HCT116 (cell line): ENCODE measurements at regions not wholly inside any gene's neighbourhood (a gene's known extent, or its start where the extent isn't known, plus 50 kb on each side); places are given as distances from the start of the nearest gene placed in this dataset.

ENCODE experiments used
- ATAC-seq: fragments of 200-7000 bp; cut with Tn5 transposase; 2 replicates; pipeline ENCODE4 v1.9.1; 2020; ENCODE audit warnings: mild to moderate bottlenecking, moderate library complexity
- BruUV-seq: library from RNA; stranded (reverse); fragments of 400-500 nt; replicated peaks from 2 replicates; lab custom pipeline; 2021; lab: Mats Ljungman, UMichigan
- CTCF ChIA-PET: fragments of 300-600 bp; sonication (Branson Sonifier 250); formaldehyde crosslinking; loops from one replicate; lab custom pipeline; 2021; ENCODE audit warnings: antibody characterized with exemption; lab: Charles Lee
- POLR2A ChIA-PET: fragments of 300-600, 350-600 bp; sonication (Branson Sonifier 250); formaldehyde crosslinking; loops from one replicate; lab custom pipeline; 2021; ENCODE audit warnings: antibody characterized with exemption; lab: Charles Lee
- RAD21 ChIA-PET, 2 experiments: fragments of 300-600 bp; sonication (Branson Sonifier 250); formaldehyde crosslinking; loops; one replicate each; lab custom pipeline; 2023; ENCODE audit warnings: low total read pairs in 2 of 2; ENCODE audit not compliant: uncharacterized antibody in 2 of 2, unreplicated experiment in 2 of 2, low non-redundant PET in 1 of 2; lab: Charles Lee
- DNase-seq: peaks from one replicate; pipeline ENCODE4 v3.0.0-alpha.2; 2010; ENCODE audit warnings: low read depth, low spot score
- H2AFZ ChIP-seq: fragments of 200-600 bp; shearing (Covaris generic), sonication (generic); 2 replicates; pipeline ENCODE4 v1.6.1; 2017; ENCODE audit warnings: low read depth, mixed run types, mixed read lengths, antibody characterized with exemption, low read length; ENCODE audit not compliant: poor library complexity, severe bottlenecking
- H3K27ac ChIP-seq: 2 replicates; pipeline ENCODE4 v1.5.1; 2012; ENCODE audit warnings: low read depth, low read length
- H3K27me3 ChIP-seq: fragments of 200-600 bp; sonication (generic); 2 replicates; pipeline ENCODE4 v1.6.1; 2016; ENCODE audit warnings: mixed run types, low read length, mixed read lengths; ENCODE audit not compliant: insufficient read depth
- H3K36me3 ChIP-seq, 2 experiments: fragments of 200-500 bp in 1 of 2; fragments of 200-600 bp in 1 of 2; sonication (Bioruptor generic) in 1 of 2; sonication (generic) in 1 of 2; 2 replicates each; pipeline versions ENCODE4 v1.5.1 to v1.6.1; 2014 to 2016; ENCODE audit warnings: low read length in 2 of 2, inconsistent platforms in 1 of 2, mixed read lengths in 1 of 2, mixed run types in 1 of 2; ENCODE audit not compliant: insufficient read depth in 2 of 2, control insufficient read depth in 1 of 2
- H3K4me1 ChIP-seq, 2 experiments: fragments of 200-600 bp in 1 of 2; sonication (generic) in 1 of 2; 2 replicates each; pipeline versions ENCODE4 v1.5.1 to v1.6.1; 2012 to 2017; ENCODE audit warnings: low read length in 2 of 2, inconsistent platforms in 1 of 2, mild to moderate bottlenecking in 1 of 2, mixed read lengths in 1 of 2, mixed run types in 1 of 2, moderate library complexity in 1 of 2; ENCODE audit not compliant: insufficient read depth in 2 of 2, control insufficient read depth in 1 of 2
- H3K4me2 ChIP-seq: fragments of 200-600 bp; sonication (generic); 2 replicates; pipeline ENCODE4 v1.6.1; 2017; ENCODE audit warnings: mixed run types, low read length, mixed read lengths
- H3K4me3 ChIP-seq, 2 experiments: fragments of 200-600 bp in 1 of 2; sonication (generic) in 1 of 2; replicated peaks in 1 of 2; 2 replicates each; pipeline ENCODE4 v1.5.1; 2011 to 2016; ENCODE audit warnings: low read length in 2 of 2, control low read depth in 1 of 2, low read depth in 1 of 2, mild to moderate bottlenecking in 1 of 2, mixed read lengths in 1 of 2, mixed run types in 1 of 2
- H3K79me2 ChIP-seq: fragments of 200-600 bp; sonication (generic); 2 replicates; pipeline ENCODE4 v1.6.1; 2017; ENCODE audit warnings: mild to moderate bottlenecking, mixed run types, low read length, moderate library complexity, mixed read lengths; ENCODE audit not compliant: insufficient read depth
- H3K9ac ChIP-seq: fragments of 200-600 bp; sonication (generic); 2 replicates; pipeline ENCODE4 v1.6.1; 2016; ENCODE audit warnings: low read length, mixed read lengths
- H3K9me2 ChIP-seq: fragments of 200-600 bp; sonication (generic), shearing (Covaris generic); 2 replicates; pipeline ENCODE4 v1.6.1; 2017; ENCODE audit warnings: mixed run types, mild to moderate bottlenecking, moderate library complexity; ENCODE audit not compliant: insufficient read depth
- H3K9me3 ChIP-seq, 2 experiments: fragments of 200-500 bp in 1 of 2; fragments of 200-600 bp in 1 of 2; sonication (Bioruptor generic) in 1 of 2; sonication (generic) in 1 of 2; 2 replicates each; pipeline ENCODE4 v1.6.1; 2014 to 2017; ENCODE audit warnings: low read length in 2 of 2, mixed read lengths in 2 of 2, inconsistent platforms in 1 of 2, low read depth in 1 of 2, mild to moderate bottlenecking in 1 of 2, mixed run types in 1 of 2, moderate library complexity in 1 of 2; ENCODE audit not compliant: control insufficient read depth in 1 of 2, insufficient read depth in 1 of 2
- H4K20me1 ChIP-seq: fragments of 200-600 bp; sonication (generic), shearing (Covaris generic); 2 replicates; pipeline ENCODE4 v1.6.1; 2017; ENCODE audit warnings: mixed run types, mild to moderate bottlenecking, moderate library complexity; ENCODE audit not compliant: insufficient read depth
- CBX3 ChIP-seq: IDR thresholded peaks from 2 replicates; pipeline ENCODE4 v1.6.1; 2012; ENCODE audit warnings: low read depth
- EGR1 ChIP-seq: IDR thresholded peaks from 2 replicates; pipeline ENCODE4 v1.6.1; 2012; ENCODE audit warnings: low read depth
- ELF1 ChIP-seq: IDR thresholded peaks from 2 replicates; pipeline ENCODE4 v1.6.1; 2012; ENCODE audit warnings: low read depth, borderline replicate concordance
- EZH2 ChIP-seq: fragments of 200-600 bp; sonication (generic); IDR thresholded peaks from 2 replicates; pipeline ENCODE4 v1.6.1; 2017; ENCODE audit warnings: antibody characterized with exemption, mixed run types
- EZH2phosphoT487 ChIP-seq: fragments of 200-600 bp; IDR thresholded peaks from 2 replicates; pipeline ENCODE4 v1.6.1; 2018; ENCODE audit warnings: antibody characterized with exemption, borderline replicate concordance
- FOSL1 ChIP-seq: IDR thresholded peaks from 2 replicates; pipeline ENCODE4 v1.6.1; 2012; ENCODE audit warnings: low read depth
- JUND ChIP-seq: IDR thresholded peaks from 2 replicates; pipeline ENCODE4 v1.6.1; 2012
- POLR2A ChIP-seq: IDR thresholded peaks from 2 replicates; pipeline ENCODE4 v1.7.0; 2011; ENCODE audit warnings: borderline replicate concordance; ENCODE audit not compliant: insufficient read depth, insufficient read length; ENCODE audit errors: extremely low read depth
- SIN3A ChIP-seq: IDR thresholded peaks from 2 replicates; pipeline ENCODE4 v1.6.1; 2012; ENCODE audit warnings: low read depth
- SP1 ChIP-seq: IDR thresholded peaks from 2 replicates; pipeline ENCODE4 v1.6.1; 2012; ENCODE audit warnings: low read depth
- SRF ChIP-seq: IDR thresholded peaks from 2 replicates; pipeline ENCODE4 v1.6.1; 2012; ENCODE audit warnings: low read depth
- TCF7L2 ChIP-seq: IDR thresholded peaks from 2 replicates; pipeline ENCODE4 v1.7.0; 2011; ENCODE audit warnings: borderline replicate concordance, inconsistent platforms; ENCODE audit not compliant: insufficient read depth, insufficient read length; ENCODE audit errors: extremely low read depth
- YY1 ChIP-seq: IDR thresholded peaks from 2 replicates; pipeline ENCODE4 v1.6.1; 2011; ENCODE audit warnings: low read length, low read depth, moderate library complexity, mild to moderate bottlenecking; ENCODE audit not compliant: insufficient replicate concordance; ENCODE audit errors: extremely low read depth
- ZBTB33 ChIP-seq: IDR thresholded peaks from 2 replicates; pipeline ENCODE4 v1.6.1; 2011; ENCODE audit warnings: mild to moderate bottlenecking, low read length, moderate library complexity; ENCODE audit not compliant: insufficient replicate concordance; ENCODE audit errors: extremely low read depth
- ZNF274 ChIP-seq: fragments of 200-500 bp; sonication (Bioruptor generic); IDR thresholded peaks from 2 replicates; pipeline ENCODE4 v1.6.1; 2014; ENCODE audit warnings: mild to moderate bottlenecking, low read depth, low read length, inconsistent platforms
- intact Hi-C: fragments of 100-400 bp; cut with micrococcal nuclease; formaldehyde crosslinking; loops from 2 replicates; pipeline ENCODE4 v1.10.0; 2022
- TF ChIP-seq, protein P1 (sequence below): IDR thresholded peaks from 2 replicates; pipeline ENCODE4 v1.6.1; 2012
- TF ChIP-seq, protein P2 (sequence below): IDR thresholded peaks from 2 replicates; pipeline ENCODE4 v1.6.1; 2012
- TF ChIP-seq, protein P3 (sequence below), 3 experiments: fragments of 200-600 bp in 1 of 3; sonication (generic) in 1 of 3; IDR thresholded peaks in 2 of 3; conservative IDR thresholded peaks in 1 of 3; 2 replicates each; pipeline ENCODE4 v1.5.1; 2012 to 2017; ENCODE audit warnings: low read depth in 2 of 3, low read length in 2 of 3, antibody characterized with exemption in 1 of 3, borderline replicate concordance in 1 of 3, control low read depth in 1 of 3, mild to moderate bottlenecking in 1 of 3, mixed read lengths in 1 of 3, mixed run types in 1 of 3, moderate library complexity in 1 of 3; ENCODE audit not compliant: insufficient read depth in 1 of 3

DNA sequence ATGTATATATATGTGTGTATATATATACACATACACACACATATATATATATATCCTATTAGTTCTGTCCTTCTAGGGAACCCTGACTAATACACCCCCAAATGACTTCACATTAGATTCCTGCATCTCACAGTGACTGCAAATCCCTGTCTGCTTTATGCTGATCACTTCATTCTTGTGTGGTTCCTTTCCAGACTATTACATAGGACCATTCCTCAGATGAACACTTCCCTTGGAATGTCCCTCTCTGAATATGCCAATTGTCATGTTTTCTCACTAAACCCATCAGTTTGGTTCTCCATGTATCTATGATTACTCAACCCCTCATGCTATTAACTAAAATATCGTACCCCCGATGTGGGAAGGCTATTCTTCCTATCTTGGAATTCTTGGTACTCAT, 605.2 kb upstream of the NR3C2 start:
- H2AFZ ChIP-seq, result no peak overlapping the region
- ChIA-PET POLR2A (no interaction called here), CTCF (no interaction called here)
- no peak overlapping the region for H3K27ac ChIP-seq
- intact Hi-C loops, result no loop called here
- TF ChIP-seq POLR2A (no peak), CBX3 (no peak), ELF1 (no peak), TCF7L2 (no peak), EZH2 (no peak), SP1 (no peak), JUND (no peak), EGR1 (no peak), SRF (no peak), YY1 (no peak), SIN3A (no peak), ZNF274 (no peak), FOSL1 (no peak), EZH2phosphoT487 (no peak), ZBTB33 (no peak)
- TF ChIP-seq, protein P1, sequence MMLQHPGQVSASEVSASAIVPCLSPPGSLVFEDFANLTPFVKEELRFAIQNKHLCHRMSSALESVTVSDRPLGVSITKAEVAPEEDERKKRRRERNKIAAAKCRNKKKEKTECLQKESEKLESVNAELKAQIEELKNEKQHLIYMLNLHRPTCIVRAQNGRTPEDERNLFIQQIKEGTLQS, result no peak
- TF ChIP-seq, protein P2, sequence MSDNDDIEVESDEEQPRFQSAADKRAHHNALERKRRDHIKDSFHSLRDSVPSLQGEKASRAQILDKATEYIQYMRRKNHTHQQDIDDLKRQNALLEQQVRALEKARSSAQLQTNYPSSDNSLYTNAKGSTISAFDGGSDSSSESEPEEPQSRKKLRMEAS, result no peak
- TF ChIP-seq, protein P3, sequence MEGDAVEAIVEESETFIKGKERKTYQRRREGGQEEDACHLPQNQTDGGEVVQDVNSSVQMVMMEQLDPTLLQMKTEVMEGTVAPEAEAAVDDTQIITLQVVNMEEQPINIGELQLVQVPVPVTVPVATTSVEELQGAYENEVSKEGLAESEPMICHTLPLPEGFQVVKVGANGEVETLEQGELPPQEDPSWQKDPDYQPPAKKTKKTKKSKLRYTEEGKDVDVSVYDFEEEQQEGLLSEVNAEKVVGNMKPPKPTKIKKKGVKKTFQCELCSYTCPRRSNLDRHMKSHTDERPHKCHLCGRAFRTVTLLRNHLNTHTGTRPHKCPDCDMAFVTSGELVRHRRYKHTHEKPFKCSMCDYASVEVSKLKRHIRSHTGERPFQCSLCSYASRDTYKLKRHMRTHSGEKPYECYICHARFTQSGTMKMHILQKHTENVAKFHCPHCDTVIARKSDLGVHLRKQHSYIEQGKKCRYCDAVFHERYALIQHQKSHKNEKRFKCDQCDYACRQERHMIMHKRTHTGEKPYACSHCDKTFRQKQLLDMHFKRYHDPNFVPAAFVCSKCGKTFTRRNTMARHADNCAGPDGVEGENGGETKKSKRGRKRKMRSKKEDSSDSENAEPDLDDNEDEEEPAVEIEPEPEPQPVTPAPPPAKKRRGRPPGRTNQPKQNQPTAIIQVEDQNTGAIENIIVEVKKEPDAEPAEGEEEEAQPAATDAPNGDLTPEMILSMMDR (IDR thresholded peaks at IDR 0.05 in 2 of 3, conservative IDR thresholded peaks at IDR 0.05 in 1 of 3; ENCODE audit: borderline replicate concordance in 1 of 3, insufficient read depth in 1 of 3, low read depth in 2 of 3, low read length in 2 of 3), result no peak
- TF ChIP-seq, all 23 proteins: peak for 0
- H3K27me3 ChIP-seq, result no peaks in the 10 kb centered on the region
- no peaks in the 10 kb centered on the region for H3K9me2 ChIP-seq
- RAD21 ChIA-PET, result no interaction called here
- no TSS peak for BruUV-seq
- no peaks in the 10 kb centered on the region for H3K4me1 ChIP-seq
- H3K9ac ChIP-seq, result no peak overlapping the region
- H3K4me2 ChIP-seq, result no peak overlapping the region
- DNase-seq (no peak), ATAC-seq (no peak)
- no peak overlapping the region for H3K4me3 ChIP-seq
- H3K9me3 ChIP-seq, result no peaks in the 10 kb centered on the region
- H4K20me1 ChIP-seq, result no peaks in the 10 kb centered on the region
- H3K79me2 ChIP-seq, result no peaks in the 10 kb centered on the region
- H3K36me3 ChIP-seq, result no peaks in the 10 kb centered on the region
